Body of pancreas (tissue), 4 donors: ENCODE measurements at regions not wholly inside any gene's neighbourhood (a gene's known extent, or its start where the extent isn't known, plus 50 kb on each side); places are given as distances from the start of the nearest gene placed in this dataset.

Source experiments
- POLR2A ChIP-seq, 3 donors: fragments of 450-650 bp; IDR thresholded peaks; one replicate each; pipeline ENCODE4 v1.6.1; 2016; ENCODE audit warnings: antibody characterized with exemption in 3 of 3, mild to moderate bottlenecking in 2 of 3
- TF ChIP-seq, protein P1 (sequence below), 7 experiments: fragments of 450-650 bp in 4 of 7; fragments of 200-600 bp in 3 of 7; sonication (generic) in 3 of 7; IDR thresholded peaks; one replicate each; pipeline ENCODE4 v1.5.1; 2016 to 2019; ENCODE audit warnings: antibody characterized with exemption in 7 of 7

GRCh38 chr2:207276858-207277257, 111.1 kb upstream of the KLF7 start:
- TF ChIP-seq POLR2A (IDR thresholded peaks at IDR 0.05), result no peak
- TF ChIP-seq, protein P1, sequence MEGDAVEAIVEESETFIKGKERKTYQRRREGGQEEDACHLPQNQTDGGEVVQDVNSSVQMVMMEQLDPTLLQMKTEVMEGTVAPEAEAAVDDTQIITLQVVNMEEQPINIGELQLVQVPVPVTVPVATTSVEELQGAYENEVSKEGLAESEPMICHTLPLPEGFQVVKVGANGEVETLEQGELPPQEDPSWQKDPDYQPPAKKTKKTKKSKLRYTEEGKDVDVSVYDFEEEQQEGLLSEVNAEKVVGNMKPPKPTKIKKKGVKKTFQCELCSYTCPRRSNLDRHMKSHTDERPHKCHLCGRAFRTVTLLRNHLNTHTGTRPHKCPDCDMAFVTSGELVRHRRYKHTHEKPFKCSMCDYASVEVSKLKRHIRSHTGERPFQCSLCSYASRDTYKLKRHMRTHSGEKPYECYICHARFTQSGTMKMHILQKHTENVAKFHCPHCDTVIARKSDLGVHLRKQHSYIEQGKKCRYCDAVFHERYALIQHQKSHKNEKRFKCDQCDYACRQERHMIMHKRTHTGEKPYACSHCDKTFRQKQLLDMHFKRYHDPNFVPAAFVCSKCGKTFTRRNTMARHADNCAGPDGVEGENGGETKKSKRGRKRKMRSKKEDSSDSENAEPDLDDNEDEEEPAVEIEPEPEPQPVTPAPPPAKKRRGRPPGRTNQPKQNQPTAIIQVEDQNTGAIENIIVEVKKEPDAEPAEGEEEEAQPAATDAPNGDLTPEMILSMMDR (IDR thresholded peaks at IDR 0.05), result no peak
